HepG2 (cell line): ENCODE measurements at regions not wholly inside any gene's neighbourhood (a gene's known extent, or its start where the extent isn't known, plus 50 kb on each side); places are given as distances from the start of the nearest gene placed in this dataset.

ENCODE experiments used
- ATAC-seq: fragments of 200-7000 bp; cut with Tn5 transposase; 3 replicates; pipeline ENCODE4 v1.9.1; 2020; ENCODE audit warnings: mild to moderate bottlenecking, moderate library complexity
- BruUV-seq: library from RNA; stranded (reverse); fragments of 400-500 nt; replicated peaks from 2 replicates; lab custom pipeline; 2021; lab: Mats Ljungman, UMichigan
- CTCF ChIA-PET: fragments of 300-600 bp; formaldehyde crosslinking; extraction: SDS; loops from one replicate; lab custom pipeline; 2021; ENCODE audit warnings: low total read pairs, inconsistent platforms, low intra/inter-chr PET ratio; lab: Yijun Ruan, JAX
- POLR2A ChIA-PET: fragments of 350-600 bp; sonication (Branson Sonifier 250); formaldehyde crosslinking; loops from one replicate; lab custom pipeline; 2020; ENCODE audit warnings: antibody characterized with exemption, inconsistent platforms; lab: Yijun Ruan, JAX
- DNase-seq: peaks from one replicate; pipeline ENCODE4 v3.0.0-alpha.2; 2015; ENCODE audit warnings: low spot score
- FAIRE-seq: peaks from 3 replicates; lab custom pipeline; 2011; peaks lifted over from hg19 to GRCh38; lab: Jason Lieb, UNC
- H2AFZ ChIP-seq: one replicate; pipeline ENCODE4 v1.6.1; 2011; ENCODE audit warnings: low read length, inconsistent platforms
- H3K27ac ChIP-seq: fragments of 300-600 bp; 3 replicates; pipeline ENCODE4 v1.8.0; 2011; ENCODE audit warnings: mixed run types, mild to moderate bottlenecking, mixed read lengths, low read length, inconsistent platforms; ENCODE audit not compliant: insufficient read depth; ENCODE audit errors: extremely low read length
- H3K27me3 ChIP-seq, 2 experiments: fragments of 200-600 bp in 1 of 2; 2 replicates in 1 of 2; 3 replicates in 1 of 2; pipeline versions ENCODE4 v1.6.0 to v1.8.0; 2011; ENCODE audit warnings: low read length in 2 of 2, mild to moderate bottlenecking in 2 of 2, moderate library complexity in 2 of 2, inconsistent platforms in 1 of 2; ENCODE audit not compliant: insufficient read depth in 2 of 2, control insufficient read depth in 1 of 2
- H3K36me3 ChIP-seq, 2 experiments: fragments of 200-600 bp in 1 of 2; replicated peaks in 1 of 2; 2 replicates in 1 of 2; 3 replicates in 1 of 2; pipeline versions ENCODE4 v1.5.1 to v1.8.0; 2011; ENCODE audit warnings: low read length in 2 of 2, inconsistent platforms in 1 of 2; ENCODE audit not compliant: insufficient read depth in 2 of 2, control insufficient read depth in 1 of 2
- H3K4me1 ChIP-seq: 2 replicates; pipeline ENCODE4 v1.5.1; 2012; ENCODE audit warnings: low read length, inconsistent platforms; ENCODE audit not compliant: insufficient read depth
- H3K4me2 ChIP-seq: 2 replicates; pipeline ENCODE4 v1.6.0; 2011; ENCODE audit warnings: low read depth, low read length, inconsistent platforms
- H3K4me3 ChIP-seq, 3 experiments: fragments of 200-600 bp in 1 of 3; sonication (generic), shearing (Covaris generic) in 1 of 3; replicated peaks in 1 of 3; 2 replicates each; pipeline ENCODE4 v1.5.1; 2011 to 2016; ENCODE audit warnings: low read length in 3 of 3, inconsistent platforms in 2 of 3, low read depth in 2 of 3, mild to moderate bottlenecking in 2 of 3, control low read depth in 1 of 3, mixed read lengths in 1 of 3; ENCODE audit not compliant: insufficient read depth in 1 of 3
- H3K79me2 ChIP-seq: one replicate; pipeline ENCODE4 v1.6.1; 2011; ENCODE audit warnings: low read length, inconsistent platforms; ENCODE audit not compliant: insufficient read depth
- H3K9ac ChIP-seq: 2 replicates; pipeline ENCODE4 v1.6.0; 2011; ENCODE audit warnings: mild to moderate bottlenecking, low read depth, low read length, inconsistent platforms; ENCODE audit not compliant: insufficient read depth
- H3K9me3 ChIP-seq: 2 replicates; pipeline ENCODE4 v1.5.1; 2012; ENCODE audit warnings: mild to moderate bottlenecking, low read length
- H4K20me1 ChIP-seq: 2 replicates; pipeline ENCODE4 v1.6.0; 2011; ENCODE audit warnings: inconsistent platforms, mild to moderate bottlenecking, low read length, moderate library complexity; ENCODE audit not compliant: insufficient read depth
- HBP1 ChIP-seq: IDR thresholded peaks from 2 replicates; pipeline ENCODE4 v1.6.1; 2016; ENCODE audit warnings: low read depth, control low read depth
- KAT2B ChIP-seq: fragments of 150-350 bp; IDR thresholded peaks from 2 replicates; pipeline ENCODE4 v1.6.1; 2014; ENCODE audit warnings: low read depth, low read length, borderline replicate concordance
- KDM1A ChIP-seq: IDR thresholded peaks from 2 replicates; pipeline ENCODE4 v1.6.1; 2016; ENCODE audit warnings: missing compliant biosample characterization
- NKX3-1 ChIP-seq: sonication (generic); formaldehyde crosslinking; IDR thresholded peaks from 2 replicates; pipeline ENCODE4 v1.5.0; 2020; ENCODE audit warnings: missing genetic modification reagents
- PHB2 ChIP-seq: fragments of 450-650 bp; IDR thresholded peaks from 2 replicates; pipeline ENCODE4 v1.6.1; 2018; ENCODE audit not compliant: partially characterized antibody
- TERF1 ChIP-seq: sonication (generic); formaldehyde crosslinking; IDR thresholded peaks from 2 replicates; pipeline ENCODE4 v1.8.0; 2022; ENCODE audit warnings: mild to moderate bottlenecking, missing genetic modification reagents, moderate library complexity
- ZBTB7A ChIP-seq: sonication (generic); formaldehyde crosslinking; IDR thresholded peaks from 2 replicates; pipeline ENCODE4 v1.8.0; 2022; ENCODE audit warnings: mild to moderate bottlenecking, missing genetic modification reagents
- ZFP90 ChIP-seq: sonication (generic); formaldehyde crosslinking; IDR thresholded peaks from 2 replicates; pipeline ENCODE4 v1.8.0; 2022; ENCODE audit warnings: missing genetic modification reagents, mild to moderate bottlenecking, inconsistent platforms, borderline replicate concordance
- ZNF276 ChIP-seq: sonication (generic); formaldehyde crosslinking; IDR thresholded peaks from 2 replicates; pipeline ENCODE4 v1.4.0; 2020; ENCODE audit warnings: mild to moderate bottlenecking, low read depth, missing genetic modification reagents
- ZNF280D ChIP-seq: sonication (generic); formaldehyde crosslinking; IDR thresholded peaks from 2 replicates; pipeline ENCODE4 v1.5.1; 2020; ENCODE audit warnings: mild to moderate bottlenecking, missing genetic modification reagents
- ZNF343 ChIP-seq: sonication (generic); formaldehyde crosslinking; IDR thresholded peaks from 2 replicates; pipeline ENCODE4 v1.4.0; 2020; ENCODE audit warnings: mild to moderate bottlenecking, missing genetic modification reagents
- ZNF569 ChIP-seq: sonication (generic); formaldehyde crosslinking; IDR thresholded peaks from 2 replicates; pipeline ENCODE4 v1.5.0; 2020; ENCODE audit warnings: mild to moderate bottlenecking, missing genetic modification reagents, moderate library complexity, borderline replicate concordance
- ZNF788 ChIP-seq: sonication (generic); formaldehyde crosslinking; IDR thresholded peaks from 2 replicates; pipeline ENCODE4 v1.5.0; 2020; ENCODE audit warnings: mild to moderate bottlenecking, missing genetic modification reagents, borderline replicate concordance
- WGBS: methylation state at CpG from one replicate; pipeline ENCODE4 v1.1.6; 2017; ENCODE audit warnings: low lambda C conversion rate; 5-methylcytosine and 5-hydroxymethylcytosine counted together
- in situ Hi-C: cut with HindIII; loops from 2 replicates; pipeline ENCODE4 v1.10.0; 2017; ENCODE audit warnings: low pct_unique_long_range_greater_than_20kb; ENCODE audit not compliant: extremely low pct_ligation_motif_present
- intact Hi-C: fragments of 100-400 bp; cut with micrococcal nuclease; formaldehyde crosslinking; loops from one replicate; pipeline ENCODE4 v1.10.0; 2022; ENCODE audit not compliant: unreplicated experiment

GRCh38 chr3:193029800-193030199, 112.1 kb upstream of the MB21D2 start (continued):
- TF ChIP-seq HBP1 (no peak), ZBTB7A (CRISPR knock-in tag) (no peak), ZNF280D (no peak), ZFP90 (no peak), KDM1A (CRISPR knock-in tag) (no peak), ZNF788 (no peak)

GRCh38 chr3:193030276-193030675, 112.6 kb upstream of the MB21D2 start:
- DNase-seq: no peak
- H3K27ac ChIP-seq: no peak overlapping the region
- intact Hi-C loops (no loop called here), in situ Hi-C loops (loop anchor here (25.0 kb wide), 2 partner anchors 532 to 568 kb away; partner anchors contain the start of gene ATP13A4)
- no peak for FAIRE-seq
- H3K27me3 ChIP-seq: peaks cover 0 to 3% of the 10 kb centered on the region in 2 experiments; a peak in 1 of 5 replicates
- ATAC-seq: no peak
- WGBS: 0% methylated on average over 2 of the region's 2 CpGs
- no peak overlapping the region for H3K4me2 ChIP-seq
- H4K20me1 ChIP-seq: no peaks in the 10 kb centered on the region
- H3K4me3 ChIP-seq: no peak overlapping the region
- no peak overlapping the region for H2AFZ ChIP-seq
- no peaks in the 10 kb centered on the region for H3K4me1 ChIP-seq
- no peaks in the 10 kb centered on the region for H3K9me3 ChIP-seq
- no peak overlapping the region for H3K9ac ChIP-seq
- no peaks in the 10 kb centered on the region for H3K36me3 ChIP-seq
- BruUV-seq: no TSS peak
- ChIA-PET CTCF (no interaction called here), POLR2A (no interaction called here)
- no peaks in the 10 kb centered on the region for H3K79me2 ChIP-seq
- no peak for TF ChIP-seq PHB2
- no peak for TF ChIP-seq KAT2B
- no peak for TF ChIP-seq TERF1
- no peak for TF ChIP-seq ZNF276 (CRISPR knock-in tag)
- TF ChIP-seq ZNF343 (CRISPR knock-in tag): no peak
- no peak for TF ChIP-seq ZNF569 (CRISPR knock-in tag)
- TF ChIP-seq NKX3-1 (CRISPR knock-in tag): no peak
